Mesendoderm (in vitro differentiated cells): ENCODE measurements at regions not wholly inside any gene's neighbourhood (a gene's known extent, or its start where the extent isn't known, plus 50 kb on each side); places are given as distances from the start of the nearest gene placed in this dataset.
A peak's percentile ranks its signal among the peaks of the same experiment; 100 is the strongest.

Experiments
- DNase-seq: peaks from one replicate; pipeline ENCODE4 v3.0.0; 2013
- H2AK5ac ChIP-seq: 2 replicates; pipeline ENCODE4 v1.6.1; 2013; ENCODE audit warnings: low read length, inconsistent platforms
- H2BK120ac ChIP-seq: 2 replicates; pipeline ENCODE4 v1.6.1; 2013; ENCODE audit warnings: low read depth, mild to moderate bottlenecking, low read length, moderate library complexity, mixed read lengths
- H2BK15ac ChIP-seq: replicated peaks from 2 replicates; pipeline ENCODE4 v1.6.1; 2013; ENCODE audit warnings: low read depth, mild to moderate bottlenecking, moderate library complexity
- H2BK5ac ChIP-seq: 2 replicates; pipeline ENCODE4 v1.6.1; 2013; ENCODE audit warnings: low read length, inconsistent platforms
- H3K18ac ChIP-seq: 2 replicates; pipeline ENCODE4 v1.6.1; 2013; ENCODE audit warnings: mild to moderate bottlenecking, low read length, mixed read lengths
- H3K23ac ChIP-seq: one replicate; pipeline ENCODE4 v1.6.1; 2013; ENCODE audit warnings: low read length
- H3K27ac ChIP-seq: 2 replicates; pipeline ENCODE4 v1.5.1; 2013; ENCODE audit warnings: low read depth, mild to moderate bottlenecking, inconsistent platforms, low read length, moderate library complexity
- H3K27me3 ChIP-seq: 2 replicates; pipeline ENCODE4 v1.6.1; 2013; ENCODE audit warnings: low read length, control low read depth, mild to moderate bottlenecking, inconsistent platforms; ENCODE audit not compliant: insufficient read depth, poor library complexity
- H3K36me3 ChIP-seq: 2 replicates; pipeline ENCODE4 v1.6.1; 2013; ENCODE audit warnings: low read length, inconsistent platforms; ENCODE audit not compliant: control insufficient read depth, insufficient read depth
- H3K4ac ChIP-seq: one replicate; pipeline ENCODE4 v1.6.1; 2013; ENCODE audit warnings: low read depth, mild to moderate bottlenecking, low read length, moderate library complexity
- H3K4me1 ChIP-seq: 2 replicates; pipeline ENCODE4 v1.6.1; 2013; ENCODE audit warnings: low read depth, low read length, inconsistent platforms; ENCODE audit not compliant: control insufficient read depth
- H3K4me2 ChIP-seq: 2 replicates; pipeline ENCODE4 v1.6.1; 2013; ENCODE audit warnings: low read length
- H3K4me3 ChIP-seq: 2 replicates; pipeline ENCODE4 v1.5.1; 2013; ENCODE audit warnings: mild to moderate bottlenecking, low read length
- H3K56ac ChIP-seq: one replicate; pipeline ENCODE4 v1.6.1; 2013; ENCODE audit warnings: low read length
- H3K79me1 ChIP-seq: 2 replicates; pipeline ENCODE4 v1.6.1; 2013; ENCODE audit warnings: low read length, inconsistent platforms
- H3K79me2 ChIP-seq: 2 replicates; pipeline ENCODE4 v1.6.1; 2013; ENCODE audit warnings: mild to moderate bottlenecking, low read length; ENCODE audit not compliant: control insufficient read depth, insufficient read depth
- H3K9ac ChIP-seq: 2 replicates; pipeline ENCODE4 v1.6.1; 2013; ENCODE audit warnings: low read length, inconsistent platforms
- H4K5ac ChIP-seq: one replicate; pipeline ENCODE4 v1.6.1; 2013; ENCODE audit warnings: low read length
- H4K8ac ChIP-seq: one replicate; pipeline ENCODE4 v1.6.1; 2013; ENCODE audit warnings: low read depth, mild to moderate bottlenecking, control low read depth, low read length, moderate library complexity
- WGBS: extraction: QIAGEN DNeasy Blood & Tissue Kit; methylation state at CpG from one replicate; pipeline ENCODE4 v1.1.7; 2013; ENCODE audit warnings: low lambda C conversion rate, missing lambda C conversion rate; ENCODE audit not compliant: insufficient coverage; ENCODE audit errors: extremely low coverage; 5-methylcytosine and 5-hydroxymethylcytosine counted together

GRCh38 chr7:145692237-145692950 lies 424.2 kb upstream of the CNTNAP2 start:
- no CpG with 5 or more reads among the region's 3 CpGs for whole genome bisulfite sequencing
- Histone ChIP-seq H3K9ac (no peak overlapping the region), H2BK5ac (no peak overlapping the region), H4K5ac (no peak overlapping the region), H3K27ac (no peak overlapping the region), H3K4ac (no peak overlapping the region), H3K4me2 (no peak overlapping the region), H3K27me3 (no peaks in the 10 kb centered on the region), H3K79me1 (no peaks in the 10 kb centered on the region), H3K36me3 (no peaks in the 10 kb centered on the region), H3K4me1 (no peaks in the 10 kb centered on the region), H2BK15ac (peak overlapping the region; percentile 64), H3K56ac (no peak overlapping the region), H3K4me3 (no peak overlapping the region), H3K23ac (no peak overlapping the region), H3K79me2 (no peaks in the 10 kb centered on the region), H3K18ac (no peak overlapping the region), H2AK5ac (no peak overlapping the region), H4K8ac (no peak overlapping the region), H2BK120ac (no peak overlapping the region)
- peak; percentile 84 for DNase-seq

- no peak overlapping the region for H3K9ac ChIP-seq
- no peaks in the 10 kb centered on the region for H3K79me2 ChIP-seq
- H3K56ac ChIP-seq: no peak overlapping the region
- H3K4ac ChIP-seq: no peak overlapping the region
- no peak overlapping the region for H3K23ac ChIP-seq
- WGBS: no CpG with 5 or more reads among the region's 5 CpGs
- no peaks in the 10 kb centered on the region for H3K4me1 ChIP-seq
- no peak overlapping the region for H2BK120ac ChIP-seq
- H3K4me2 ChIP-seq: no peak overlapping the region
- no peak for DNase-seq
- H3K27me3 ChIP-seq: no peaks in the 10 kb centered on the region
- no peak overlapping the region for H4K5ac ChIP-seq
- no peak overlapping the region for H3K27ac ChIP-seq
- H2BK5ac ChIP-seq: no peak overlapping the region
- no peaks in the 10 kb centered on the region for H3K36me3 ChIP-seq
- no peak overlapping the region for H3K18ac ChIP-seq
- no peak overlapping the region for H4K8ac ChIP-seq
- no peaks in the 10 kb centered on the region for H3K79me1 ChIP-seq
- no peak overlapping the region for H2BK15ac ChIP-seq
- H2AK5ac ChIP-seq: no peak overlapping the region
- no peak overlapping the region for H3K4me3 ChIP-seq
These were observed 425.2 kb upstream of the CNTNAP2 start for GRCh38 chr7:145691377-145691914.

GRCh38 chr7:145681646-145682045 lies 435.0 kb upstream of the CNTNAP2 start:
- Histone ChIP-seq H4K5ac (no peak overlapping the region), H3K56ac (no peak overlapping the region), H3K36me3 (no peaks in the 10 kb centered on the region), H3K4ac (no peak overlapping the region), H2BK15ac (no peak overlapping the region), H3K9ac (no peak overlapping the region), H3K4me2 (no peak overlapping the region), H3K27me3 (no peaks in the 10 kb centered on the region), H2AK5ac (no peak overlapping the region), H2BK120ac (no peak overlapping the region), H4K8ac (no peak overlapping the region), H3K18ac (no peak overlapping the region), H2BK5ac (no peak overlapping the region), H3K4me3 (no peak overlapping the region), H3K27ac (no peak overlapping the region), H3K4me1 (no peaks in the 10 kb centered on the region), H3K23ac (no peak overlapping the region), H3K79me2 (no peaks in the 10 kb centered on the region), H3K79me1 (no peaks in the 10 kb centered on the region)
- DNase-seq: no peak
- no CpG with 5 or more reads among the region's 3 CpGs for WGBS

GRCh38 chr7:145681159-145681558 lies 435.4 kb upstream of the CNTNAP2 start:
- no peak overlapping the region for H3K4ac ChIP-seq
- no peak overlapping the region for H3K4me3 ChIP-seq
- no peak overlapping the region for H4K5ac ChIP-seq
- H3K4me2 ChIP-seq: no peak overlapping the region
- H3K79me1 ChIP-seq: no peaks in the 10 kb centered on the region
- no peaks in the 10 kb centered on the region for H3K36me3 ChIP-seq
- H4K8ac ChIP-seq: no peak overlapping the region
- H3K27ac ChIP-seq: no peak overlapping the region
- H3K79me2 ChIP-seq: no peaks in the 10 kb centered on the region
- no peak overlapping the region for H3K56ac ChIP-seq
- H3K23ac ChIP-seq: no peak overlapping the region
- H2BK5ac ChIP-seq: no peak overlapping the region
- no peak overlapping the region for H2BK15ac ChIP-seq
- no peak overlapping the region for H2BK120ac ChIP-seq
- H3K27me3 ChIP-seq: no peaks in the 10 kb centered on the region
- no peak overlapping the region for H3K18ac ChIP-seq
- H3K9ac ChIP-seq: no peak overlapping the region
- DNase-seq: no peak
- H2AK5ac ChIP-seq: no peak overlapping the region
- H3K4me1 ChIP-seq: no peaks in the 10 kb centered on the region

GRCh38 chr7:145665499-145666258 lies 450.9 kb upstream of the CNTNAP2 start:
- Histone ChIP-seq H3K79me1 (no peaks in the 10 kb centered on the region), H3K79me2 (no peaks in the 10 kb centered on the region), H2BK5ac (no peak overlapping the region)

More at GRCh38 chr7:145665499-145666258, 450.9 kb upstream of the CNTNAP2 start:
- Histone ChIP-seq H3K9ac (no peak overlapping the region), H3K4me1 (no peaks in the 10 kb centered on the region), H3K4me3 (no peak overlapping the region), H3K4ac (no peak overlapping the region), H4K8ac (no peak overlapping the region), H2AK5ac (no peak overlapping the region), H3K56ac (no peak overlapping the region), H2BK120ac (no peak overlapping the region), H4K5ac (no peak overlapping the region), H3K27ac (no peak overlapping the region), H3K27me3 (no peaks in the 10 kb centered on the region), H3K36me3 (no peaks in the 10 kb centered on the region), H3K4me2 (no peak overlapping the region), H3K23ac (no peak overlapping the region), H2BK15ac (no peak overlapping the region), H3K18ac (no peak overlapping the region)
- DNase-seq: no peak
- no CpG with 5 or more reads among the region's 3 CpGs for WGBS
